K562 (cell line): ENCODE measurements at regions not wholly inside any gene's neighbourhood (a gene's known extent, or its start where the extent isn't known, plus 50 kb on each side); places are given as distances from the start of the nearest gene placed in this dataset.
A peak's percentile ranks its signal among the peaks of the same experiment; 100 is the strongest.

Experiments
- ATF7 ChIP-seq: fragments of 450-650 bp; IDR thresholded peaks from 2 replicates; pipeline ENCODE4 v1.7.1; 2014; ENCODE audit warnings: mild to moderate bottlenecking, moderate library complexity
- CBFB ChIP-seq: sonication (generic); formaldehyde crosslinking; IDR thresholded peaks from 2 replicates; pipeline ENCODE4 v1.4.0; 2020; ENCODE audit warnings: mild to moderate bottlenecking, missing genetic modification reagents
- CEBPG ChIP-seq, 3 experiments: fragments of 200-800 bp in 1 of 3; sonication (Bioruptor generic) in 1 of 3; sonication (generic) in 1 of 3; formaldehyde crosslinking in 1 of 3; IDR thresholded peaks in 2 of 3; conservative IDR thresholded peaks in 1 of 3; 2 replicates each; pipeline versions ENCODE4 v1.6.1 to v1.8.0; 2016 to 2022; ENCODE audit warnings: missing compliant biosample characterization in 2 of 3, missing genetic modification characterization in 2 of 3, mild to moderate bottlenecking in 1 of 3, missing genetic modification reagents in 1 of 3
- CREM ChIP-seq: IDR thresholded peaks from 2 replicates; pipeline ENCODE4 v1.6.1; 2014; ENCODE audit warnings: antibody characterized with exemption, low read depth
- CXXC5 ChIP-seq: fragments of 250-450 bp; sonication (Bioruptor Pico); IDR thresholded peaks from 2 replicates; pipeline ENCODE4 v1.8.0; 2022; ENCODE audit warnings: inconsistent platforms, mild to moderate bottlenecking, moderate library complexity
- EP400 ChIP-seq: fragments of 450-650 bp; IDR thresholded peaks from 2 replicates; pipeline ENCODE4 v1.6.1; 2017; ENCODE audit warnings: antibody characterized with exemption, mild to moderate bottlenecking, moderate library complexity
- HLTF ChIP-seq: fragments of 450-650 bp; IDR thresholded peaks from 2 replicates; pipeline ENCODE4 v1.6.1; 2016
- HNRNPK ChIP-seq: fragments of 200-400 bp; formaldehyde crosslinking; IDR thresholded peaks from one replicate; pipeline ENCODE4 v1.6.1; 2018; ENCODE audit warnings: mild to moderate bottlenecking, low read depth, low read length; ENCODE audit not compliant: poor library complexity, severe bottlenecking
- MAZ ChIP-seq, 2 experiments: fragments of 450-650 bp in 1 of 2; sonication (generic) in 1 of 2; formaldehyde crosslinking; IDR thresholded peaks in 1 of 2; conservative IDR thresholded peaks in 1 of 2; 2 replicates each; pipeline versions ENCODE4 v1.4.0 to v1.5.0; 2020; ENCODE audit warnings: mild to moderate bottlenecking in 1 of 2, missing genetic modification reagents in 1 of 2
- NFE2L1 ChIP-seq: fragments of 450-650 bp; IDR thresholded peaks from 2 replicates; pipeline ENCODE4 v1.6.1; 2016; ENCODE audit warnings: missing genetic modification characterization, low read depth, mild to moderate bottlenecking, missing compliant biosample characterization, moderate library complexity, borderline replicate concordance
- POLR2G ChIP-seq: fragments of 200-400 bp; formaldehyde crosslinking; IDR thresholded peaks from 2 replicates; pipeline ENCODE4 v1.6.1; 2017; ENCODE audit warnings: low read depth, mild to moderate bottlenecking, antibody characterized with exemption, low read length, moderate library complexity
- RBM25 ChIP-seq: fragments of 200-400 bp; formaldehyde crosslinking; IDR thresholded peaks from 2 replicates; pipeline ENCODE4 v1.6.1; 2018; ENCODE audit warnings: low read length, low read depth, moderate library complexity; ENCODE audit not compliant: severe bottlenecking
- RBM39 ChIP-seq: fragments of 200-400 bp; formaldehyde crosslinking; optimal IDR thresholded peaks from 2 replicates; pipeline ENCODE3; 2018; ENCODE audit warnings: low read depth, low read length
- SP1 ChIP-seq: sonication (generic); formaldehyde crosslinking; IDR thresholded peaks from 2 replicates; pipeline ENCODE4 v1.8.1; 2022; ENCODE audit warnings: mild to moderate bottlenecking, missing genetic modification reagents
- SREBF1 ChIP-seq: fragments of 150-350 bp; IDR thresholded peaks from 2 replicates; pipeline ENCODE4 v1.6.1; 2014; ENCODE audit warnings: antibody characterized with exemption, low read depth, low read length, borderline replicate concordance
- SRSF3 ChIP-seq: fragments of 200-400 bp; formaldehyde crosslinking; IDR thresholded peaks from 2 replicates; pipeline ENCODE4 v1.6.1; 2016; ENCODE audit warnings: mild to moderate bottlenecking, low read length, moderate library complexity; ENCODE audit not compliant: insufficient read depth
- TAF1 ChIP-seq: IDR thresholded peaks from 2 replicates; pipeline ENCODE4 v1.6.1; 2011; ENCODE audit warnings: mild to moderate bottlenecking, low read length, moderate library complexity; ENCODE audit not compliant: insufficient read depth, control insufficient read depth, severe bottlenecking; ENCODE audit errors: extremely low read depth
- ZNF197 ChIP-seq: fragments of 200-800 bp; sonication (Bioruptor generic); IDR thresholded peaks from 2 replicates; pipeline ENCODE4 v1.6.1; 2016; ENCODE audit warnings: low read depth, missing genetic modification characterization, missing compliant biosample characterization
- ZZZ3 ChIP-seq: fragments of 450-650 bp; IDR thresholded peaks from 2 replicates; pipeline ENCODE4 v1.6.1; 2016; ENCODE audit warnings: antibody characterized with exemption, mild to moderate bottlenecking, moderate library complexity
- TF ChIP-seq, protein P1 (sequence below), 3 experiments: IDR thresholded peaks in 2 of 3; conservative IDR thresholded peaks in 1 of 3; 2 replicates each; pipeline ENCODE4 v1.5.1; 2011 to 2012; ENCODE audit warnings: low read length in 3 of 3, mild to moderate bottlenecking in 3 of 3, control low read depth in 2 of 3, improper control_type of control experiment in 1 of 3, inconsistent platforms in 1 of 3, low read depth in 1 of 3, mixed read lengths in 1 of 3, moderate library complexity in 1 of 3; ENCODE audit not compliant: insufficient read depth in 2 of 3

DNA sequence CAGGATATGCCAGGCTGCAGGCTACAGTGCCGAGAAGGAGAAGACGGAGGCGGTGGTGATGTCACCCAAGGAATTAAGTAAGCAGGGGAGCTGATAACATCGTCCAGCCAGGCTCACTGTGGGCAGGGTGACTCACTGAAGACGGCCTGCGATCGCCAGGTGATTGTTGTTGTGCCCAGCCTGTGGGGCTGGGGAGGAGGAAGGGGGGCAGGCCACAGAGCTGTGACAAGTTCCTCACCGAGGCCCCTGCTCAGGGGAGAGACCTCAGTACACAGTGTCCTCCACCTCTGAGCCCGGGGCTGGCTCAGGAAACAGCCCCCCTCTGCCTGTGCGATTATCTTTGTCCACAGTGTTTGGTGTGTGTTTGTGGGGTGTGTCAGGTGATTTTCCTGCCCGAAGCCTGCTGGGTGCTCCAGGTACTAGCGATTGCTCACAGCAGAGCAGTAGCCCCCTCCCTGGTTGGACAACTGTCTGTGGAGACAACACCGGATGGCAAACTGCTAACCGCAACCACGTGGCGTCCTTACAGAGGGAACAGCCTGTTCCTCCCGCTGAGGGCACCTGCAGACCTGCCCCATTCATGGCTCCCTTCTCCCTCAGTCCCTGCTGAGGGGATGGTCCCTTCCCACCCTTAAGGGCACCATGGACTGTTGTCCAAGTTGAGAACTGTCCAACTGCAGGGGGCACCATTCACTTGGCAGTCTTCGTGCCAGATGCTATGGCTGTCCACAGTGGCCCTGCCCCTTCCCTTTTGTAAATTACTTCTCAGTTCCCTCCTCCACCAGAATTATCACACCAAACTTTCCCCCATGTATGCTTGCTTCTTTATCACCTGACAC, 95.1 kb downstream of the ZFP36L2 start (continued):
- TF ChIP-seq TAF1 (no peak), SRSF3 (no peak), HLTF (no peak), SP1 (CRISPR knock-in tag) (peak; percentile 51; the same call in 1 of the 2 replicates), MAZ (CRISPR knock-in tag; conservative IDR thresholded peaks at IDR 0.05 in 1 of 2, IDR thresholded peaks at IDR 0.05 in 1 of 2) (0 out of 4 replicates have a peak, but pooled peaks of 1 of the 2 experiments have one; percentile 12), EP400 (peak; percentile 41; the same call in 1 of the 2 replicates), NFE2L1 (tag) (no peak), SREBF1 (no peak), ZNF197 (no peak), RBM39 (no peak), ATF7 (peak; percentile 89), ZZZ3 (no peak), CBFB (CRISPR knock-in tag) (peak; percentile 51; the same call in 1 of the 2 replicates), HNRNPK (no peak), CXXC5 (CRISPR knock-in tag) (0 out of 2 replicates have a peak, but pooled peaks have one; percentile 2), POLR2G (no peak), CREM (peak; percentile 87), CEBPG (CRISPR knock-in tag; IDR thresholded peaks at IDR 0.05) (peak; percentile 53), CEBPG (tag; conservative IDR thresholded peaks at IDR 0.05 in 1 of 2, IDR thresholded peaks at IDR 0.05 in 1 of 2) (0 out of 4 replicates have a peak, but pooled peaks of 1 of the 2 experiments have one; percentile 25), RBM25 (no peak)
- TF ChIP-seq, protein P1, sequence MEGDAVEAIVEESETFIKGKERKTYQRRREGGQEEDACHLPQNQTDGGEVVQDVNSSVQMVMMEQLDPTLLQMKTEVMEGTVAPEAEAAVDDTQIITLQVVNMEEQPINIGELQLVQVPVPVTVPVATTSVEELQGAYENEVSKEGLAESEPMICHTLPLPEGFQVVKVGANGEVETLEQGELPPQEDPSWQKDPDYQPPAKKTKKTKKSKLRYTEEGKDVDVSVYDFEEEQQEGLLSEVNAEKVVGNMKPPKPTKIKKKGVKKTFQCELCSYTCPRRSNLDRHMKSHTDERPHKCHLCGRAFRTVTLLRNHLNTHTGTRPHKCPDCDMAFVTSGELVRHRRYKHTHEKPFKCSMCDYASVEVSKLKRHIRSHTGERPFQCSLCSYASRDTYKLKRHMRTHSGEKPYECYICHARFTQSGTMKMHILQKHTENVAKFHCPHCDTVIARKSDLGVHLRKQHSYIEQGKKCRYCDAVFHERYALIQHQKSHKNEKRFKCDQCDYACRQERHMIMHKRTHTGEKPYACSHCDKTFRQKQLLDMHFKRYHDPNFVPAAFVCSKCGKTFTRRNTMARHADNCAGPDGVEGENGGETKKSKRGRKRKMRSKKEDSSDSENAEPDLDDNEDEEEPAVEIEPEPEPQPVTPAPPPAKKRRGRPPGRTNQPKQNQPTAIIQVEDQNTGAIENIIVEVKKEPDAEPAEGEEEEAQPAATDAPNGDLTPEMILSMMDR (IDR thresholded peaks at IDR 0.05 in 2 of 3, conservative IDR thresholded peaks at IDR 0.05 in 1 of 3; ENCODE audit: insufficient read depth in 2 of 3, low read depth in 1 of 3, low read length in 3 of 3) = peak; percentile 64 to 71 (median 66)
